ENCODE measurements at regions not wholly inside any gene's neighbourhood (a gene's known extent, or its start where the extent isn't known, plus 50 kb on each side); places are given as distances from the start of the nearest gene placed in this dataset.

- POLR2A ChIA-PET, result no interaction called here
- CTCF ChIA-PET, result no interaction called here
- no peak for ATAC-seq
- intact Hi-C loops (cut with micrococcal nuclease; ENCODE audit: unreplicated experiment) (no loop called here), in situ Hi-C loops (cut with HindIII; ENCODE audit: low pct_unique_long_range_greater_than_20kb, low sequenced_read_pairs) (no loop called here)
- Histone ChIP-seq H3K27ac (ENCODE audit: low read length) (no peak overlapping the region), H3K9me3 (ENCODE audit: control insufficient read depth, insufficient read depth, low read depth, low read length) (no peaks in the 10 kb centered on the region), H3K27me3 (ENCODE audit: control insufficient read depth, insufficient read depth, low read length) (no peaks in the 10 kb centered on the region), H3K36me3 (ENCODE audit: control insufficient read depth, insufficient read depth, low read length) (no peaks in the 10 kb centered on the region), H3K4me3 (ENCODE audit: low read depth in 2 of 2, low read length in 2 of 2) (no peak overlapping the region), H3K4me1 (ENCODE audit: control insufficient read depth, insufficient read depth, low read length) (no peaks in the 10 kb centered on the region)
- TF ChIP-seq CTCF (IDR thresholded peaks at IDR 0.05) (no peak), REST (IDR thresholded peaks at IDR 0.05; ENCODE audit: insufficient read depth in 1 of 2, low read depth in 2 of 2, low read length in 1 of 2) (no peak), SIN3A (IDR thresholded peaks at IDR 0.05; ENCODE audit: borderline replicate concordance, insufficient read depth, low read depth, low read length) (no peak), POLR2AphosphoS5 (IDR thresholded peaks at IDR 0.05; ENCODE audit: low read depth, low read length) (no peak), TCF7L2 (IDR thresholded peaks at IDR 0.05; ENCODE audit: low read depth, low read length) (no peak)
- no peak for DNase-seq (ENCODE audit: low read depth, low spot score)
- no TSS peak for BruUV-seq (replicated peaks)
These were observed 75.1 kb upstream of the PGRMC2 start for GRCh38 chr4:128362760-128363159.

- ATAC-seq (no peak), DNase-seq (ENCODE audit: low read depth, low spot score) (no peak)
- ChIA-PET CTCF (no interaction called here), POLR2A (no interaction called here)
- BruUV-seq (replicated peaks), result no TSS peak
- in situ Hi-C loops (cut with HindIII; ENCODE audit: low pct_unique_long_range_greater_than_20kb, low sequenced_read_pairs), result no loop called here
- H3K27me3 ChIP-seq (ENCODE audit: control insufficient read depth, insufficient read depth, low read length), result no peaks in the 10 kb centered on the region
- intact Hi-C loops (cut with micrococcal nuclease; ENCODE audit: unreplicated experiment), result no loop called here
- H3K4me3 ChIP-seq (ENCODE audit: low read depth in 2 of 2, low read length in 2 of 2), result no peak overlapping the region
- H3K27ac ChIP-seq (ENCODE audit: low read length), result no peak overlapping the region
- peaks cover under 1% of the 10 kb centered on the region; the same call in 1 of the 2 replicates for H3K4me1 ChIP-seq (ENCODE audit: control insufficient read depth, insufficient read depth, low read length)
- TF ChIP-seq CTCF (IDR thresholded peaks at IDR 0.05) (no peak), SIN3A (IDR thresholded peaks at IDR 0.05; ENCODE audit: borderline replicate concordance, insufficient read depth, low read depth, low read length) (no peak), TCF7L2 (IDR thresholded peaks at IDR 0.05; ENCODE audit: low read depth, low read length) (no peak), POLR2AphosphoS5 (IDR thresholded peaks at IDR 0.05; ENCODE audit: low read depth, low read length) (no peak), REST (IDR thresholded peaks at IDR 0.05; ENCODE audit: insufficient read depth in 1 of 2, low read depth in 2 of 2, low read length in 1 of 2) (no peak)
- H3K9me3 ChIP-seq (ENCODE audit: control insufficient read depth, insufficient read depth, low read depth, low read length), result no peaks in the 10 kb centered on the region
- no peaks in the 10 kb centered on the region for H3K36me3 ChIP-seq (ENCODE audit: control insufficient read depth, insufficient read depth, low read length)
These were observed 71.8 kb upstream of the PGRMC2 start for GRCh38 chr4:128359422-128359821.
